Smooth muscle cell (in vitro differentiated cells): ENCODE measurements at regions not wholly inside any gene's neighbourhood (a gene's known extent, or its start where the extent isn't known, plus 50 kb on each side); places are given as distances from the start of the nearest gene placed in this dataset.

Source experiments
- DNase-seq: peaks from one replicate; lab custom pipeline; 2025; ENCODE audit not compliant: unreplicated experiment; lab: John Stamatoyannopoulos, UW
- H2AFZ ChIP-seq: fragments of 200-600 bp; sonication (generic); 2 replicates; pipeline ENCODE4 v1.6.0; 2016; ENCODE audit warnings: antibody characterized with exemption, low read depth, mild to moderate bottlenecking
- H3F3A ChIP-seq: fragments of 200-600 bp; sonication (generic); 2 replicates; pipeline ENCODE4 v1.6.0; 2017; ENCODE audit warnings: antibody characterized with exemption, low read depth
- H3K27ac ChIP-seq: fragments of 200-600 bp; sonication (generic); 2 replicates; pipeline ENCODE4 v1.5.1; 2016; ENCODE audit warnings: low read depth, mild to moderate bottlenecking
- H3K27me3 ChIP-seq: fragments of 200-600 bp; sonication (generic); 2 replicates; pipeline ENCODE4 v1.6.1; 2016; ENCODE audit warnings: low read depth, mild to moderate bottlenecking
- H3K36me3 ChIP-seq: fragments of 200-600 bp; sonication (generic); 2 replicates; pipeline ENCODE4 v1.5.1; 2016; ENCODE audit warnings: low read depth
- H3K4me1 ChIP-seq: fragments of 200-600 bp; sonication (generic); 2 replicates; pipeline ENCODE4 v1.5.1; 2016; ENCODE audit warnings: low read depth
- H3K4me2 ChIP-seq: fragments of 200-600 bp; sonication (generic); 2 replicates; pipeline ENCODE4 v1.6.0; 2016; ENCODE audit warnings: mild to moderate bottlenecking
- H3K4me3 ChIP-seq: fragments of 200-600 bp; sonication (generic); 2 replicates; pipeline ENCODE4 v1.5.1; 2016; ENCODE audit warnings: mild to moderate bottlenecking
- H3K79me2 ChIP-seq: fragments of 200-600 bp; sonication (generic); 2 replicates; pipeline ENCODE4 v1.6.0; 2016; ENCODE audit warnings: low read depth, mild to moderate bottlenecking
- H3K9ac ChIP-seq: fragments of 200-600 bp; sonication (generic); 2 replicates; pipeline ENCODE4 v1.6.0; 2016; ENCODE audit warnings: low read depth
- H3K9me3 ChIP-seq: fragments of 200-600 bp; sonication (generic); replicated peaks from 2 replicates; pipeline ENCODE4 v1.5.1; 2016; ENCODE audit warnings: low read depth
- H4K20me1 ChIP-seq: fragments of 200-600 bp; sonication (generic); 2 replicates; pipeline ENCODE4 v1.6.0; 2016; ENCODE audit warnings: low read depth
- CTCF ChIP-seq: fragments of 200-600 bp; sonication (generic); IDR thresholded peaks from 2 replicates; pipeline ENCODE4 v1.5.1; 2017; ENCODE audit warnings: borderline replicate concordance, mild to moderate bottlenecking, antibody characterized with exemption; ENCODE audit not compliant: insufficient read depth, poor library complexity, severe bottlenecking
- WGBS: methylation state at CpG from one replicate; pipeline ENCODE4 v1.1.7; 2016; ENCODE audit warnings: low lambda C conversion rate; 5-methylcytosine and 5-hydroxymethylcytosine counted together

- H3K36me3 ChIP-seq = no peaks in the 10 kb centered on the region
- H3K4me2 ChIP-seq = no peak overlapping the region
- no peak overlapping the region for H3K27ac ChIP-seq
- H4K20me1 ChIP-seq = no peaks in the 10 kb centered on the region
- H3F3A ChIP-seq = no peaks in the 10 kb centered on the region
- no peaks in the 10 kb centered on the region for H3K79me2 ChIP-seq
- TF ChIP-seq CTCF = no peak
- H3K9me3 ChIP-seq = no peaks in the 10 kb centered on the region
- no peak overlapping the region for H3K4me3 ChIP-seq
- DNase-seq = no peak
- H3K9ac ChIP-seq = no peak overlapping the region
- no peaks in the 10 kb centered on the region for H3K27me3 ChIP-seq
- no peaks in the 10 kb centered on the region for H3K4me1 ChIP-seq
- no peak overlapping the region for H2AFZ ChIP-seq
Observed at GRCh38 chr5:116892993-116893392, 318.4 kb upstream of the SEMA6A start.

- no peaks in the 10 kb centered on the region for H3F3A ChIP-seq
- H3K79me2 ChIP-seq = no peaks in the 10 kb centered on the region
- no peak overlapping the region for H3K9ac ChIP-seq
- H3K27ac ChIP-seq = no peak overlapping the region
- no peak for DNase-seq
- 88% methylated on average over 1 of the region's 1 CpG for WGBS
- H3K9me3 ChIP-seq = no peaks in the 10 kb centered on the region
- no peaks in the 10 kb centered on the region for H4K20me1 ChIP-seq
- no peaks in the 10 kb centered on the region for H3K4me1 ChIP-seq
- H2AFZ ChIP-seq = no peak overlapping the region
- no peak overlapping the region for H3K4me3 ChIP-seq
- no peak for TF ChIP-seq CTCF
- H3K27me3 ChIP-seq = no peaks in the 10 kb centered on the region
- no peaks in the 10 kb centered on the region for H3K36me3 ChIP-seq
- no peak overlapping the region for H3K4me2 ChIP-seq
Observed at GRCh38 chr5:116887104-116887503, 312.5 kb upstream of the SEMA6A start.

- no peak for DNase-seq
- Histone ChIP-seq H3K4me3 (no peak overlapping the region), H3K4me2 (no peak overlapping the region), H4K20me1 (no peaks in the 10 kb centered on the region), H2AFZ (no peak overlapping the region), H3K4me1 (no peaks in the 10 kb centered on the region), H3K79me2 (no peaks in the 10 kb centered on the region), H3K36me3 (no peaks in the 10 kb centered on the region), H3F3A (no peaks in the 10 kb centered on the region), H3K9ac (no peak overlapping the region), H3K27ac (no peak overlapping the region), H3K27me3 (no peaks in the 10 kb centered on the region), H3K9me3 (no peaks in the 10 kb centered on the region)
- no peak for TF ChIP-seq CTCF
Observed at GRCh38 chr5:116885825-116886224, 311.2 kb upstream of the SEMA6A start.

- H4K20me1 ChIP-seq = no peaks in the 10 kb centered on the region
- H3K9ac ChIP-seq = no peak overlapping the region
- H3K4me3 ChIP-seq = no peak overlapping the region
- H3K36me3 ChIP-seq = no peaks in the 10 kb centered on the region
- no peak for TF ChIP-seq CTCF
- no peak overlapping the region for H2AFZ ChIP-seq
- H3K4me1 ChIP-seq = no peaks in the 10 kb centered on the region
- no peaks in the 10 kb centered on the region for H3K79me2 ChIP-seq
- no peak overlapping the region for H3K4me2 ChIP-seq
- no peak overlapping the region for H3K27ac ChIP-seq
- 84% methylated on average over 2 of the region's 2 CpGs for WGBS
- H3K9me3 ChIP-seq = no peaks in the 10 kb centered on the region
- H3K27me3 ChIP-seq = no peaks in the 10 kb centered on the region
- no peaks in the 10 kb centered on the region for H3F3A ChIP-seq
- no peak for DNase-seq
Observed at GRCh38 chr5:116883875-116884274, 309.3 kb upstream of the SEMA6A start.
